ENCODE measurements at regions not wholly inside any gene's neighbourhood (a gene's known extent, or its start where the extent isn't known, plus 50 kb on each side); places are given as distances from the start of the nearest gene placed in this dataset.

GRCh38 chr11:116519499-116519898 is 253.3 kb downstream of the BUD13 start:
- ATAC-seq (no peak), DNase-seq (ENCODE audit: low spot score) (no peak)
- H3K4me3 ChIP-seq = no peak overlapping the region
- Mint-ChIP-seq H3K4me1 (no peaks in the 10 kb centered on the region), H3K27me3 (ENCODE audit: insufficient read depth, low read depth, poor library complexity) (peaks cover 2% of the 10 kb centered on the region), H3K36me3 (ENCODE audit: low read depth) (no peaks in the 10 kb centered on the region), H3K27ac (no peak overlapping the region), H3K9me3 (no peaks in the 10 kb centered on the region), H3K4me3 (no peak overlapping the region)
- no peak overlapping the region for H2AFZ ChIP-seq
- H3K4me2 ChIP-seq = no peak overlapping the region
- no peaks in the 10 kb centered on the region for H3K36me3 ChIP-seq (ENCODE audit: insufficient read depth)
- H3K4me1 ChIP-seq (ENCODE audit: insufficient read depth) = no peaks in the 10 kb centered on the region
- no peaks in the 10 kb centered on the region for H3K79me2 ChIP-seq (replicated peaks; ENCODE audit: insufficient read depth)
- H3K9me2 ChIP-seq (ENCODE audit: insufficient read depth) = no peaks in the 10 kb centered on the region
- no peaks in the 10 kb centered on the region for H3K27me3 ChIP-seq (ENCODE audit: insufficient read depth)
- no peaks in the 10 kb centered on the region for H4K20me1 ChIP-seq (replicated peaks; ENCODE audit: insufficient read depth)
- H3K27ac ChIP-seq (ENCODE audit: low read depth) = no peak overlapping the region
- TF ChIP-seq ETS1 (IDR thresholded peaks at IDR 0.05) = no peak
- no peak for TF ChIP-seq REST (IDR thresholded peaks at IDR 0.05; ENCODE audit: unreplicated experiment)
- TF ChIP-seq POLR2AphosphoS5 (IDR thresholded peaks at IDR 0.05; ENCODE audit: low read depth) = no peak
- TF ChIP-seq CTCF (conservative IDR thresholded peaks at IDR 0.05; ENCODE audit: low read depth in 2 of 2) = no peak
- TF ChIP-seq EZH2phosphoT487 (IDR thresholded peaks at IDR 0.05; ENCODE audit: unreplicated experiment) = no peak
- no peak for TF ChIP-seq EZH2 (IDR thresholded peaks at IDR 0.05; ENCODE audit: low read depth, unreplicated experiment)
- TF ChIP-seq ZNF462 (CRISPR knock-in tag; IDR thresholded peaks at IDR 0.05) = no peak
- TF ChIP-seq STAT1 (IDR thresholded peaks at IDR 0.05; ENCODE audit: unreplicated experiment) = no peak
- TF ChIP-seq ZNF331 (CRISPR knock-in tag; IDR thresholded peaks at IDR 0.05; ENCODE audit: low read depth) = no peak
- no peaks in the 10 kb centered on the region for H3F3A ChIP-seq (replicated peaks; ENCODE audit: low read depth)
